ENCODE measurements at regions not wholly inside any gene's neighbourhood (a gene's known extent, or its start where the extent isn't known, plus 50 kb on each side); places are given as distances from the start of the nearest gene placed in this dataset.
"Not testable (repeated sequence)": the region's sequence is repeated elsewhere in the genome, so short reads cannot be mapped to it uniquely, and the experiment has no call there.

DNA sequence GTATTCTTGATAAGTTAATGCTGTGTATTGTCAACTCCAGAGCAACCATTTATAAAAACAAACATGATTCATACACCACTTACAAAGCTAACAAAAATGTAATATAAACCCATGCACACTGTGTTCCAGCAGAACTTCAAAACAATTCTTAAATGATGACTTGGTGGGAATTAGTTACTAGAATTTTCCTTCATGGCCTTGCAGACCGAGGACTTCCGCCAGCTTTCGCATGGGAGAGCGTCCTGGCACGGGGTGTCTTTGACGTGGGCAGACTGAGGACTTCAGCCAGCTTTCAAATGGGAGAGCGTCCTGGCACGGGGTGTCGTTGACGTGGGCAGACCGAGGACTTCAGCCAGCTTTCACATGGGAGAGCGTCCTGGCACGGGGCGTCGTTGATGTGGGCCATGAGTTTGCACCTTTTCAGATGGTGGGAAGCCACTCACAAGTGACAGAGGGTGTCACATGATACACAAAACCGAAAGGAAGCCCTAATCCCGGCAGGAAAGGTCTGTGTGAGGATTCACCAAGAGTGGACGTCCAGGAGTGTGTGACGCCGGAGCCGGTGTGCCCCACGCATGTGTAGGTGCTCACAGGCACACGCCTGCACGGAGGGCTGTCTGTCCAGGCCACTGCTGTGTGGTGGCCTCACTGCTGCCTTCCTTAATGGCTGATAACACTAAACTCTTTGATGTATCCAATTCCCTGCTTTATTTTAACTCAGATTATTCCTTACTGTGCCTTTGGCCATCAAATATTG is 211.3 kb upstream of the IRX4 start:
- Histone ChIP-seq H3K4me1 (ENCODE audit: control insufficient read depth, insufficient read depth, low read length) (no peaks in the 10 kb centered on the region), H3K36me3 (ENCODE audit: control insufficient read depth, insufficient read depth, low read length) (no peaks in the 10 kb centered on the region), H3K9me3 (ENCODE audit: control insufficient read depth, low read length) (no peaks in the 10 kb centered on the region), H3K27me3 (ENCODE audit: control insufficient read depth, insufficient read depth, low read length) (no peaks in the 10 kb centered on the region), H3K4me3 (ENCODE audit: low read length) (no peak overlapping the region), H3K9ac (ENCODE audit: low read length) (no peak overlapping the region)

DNA sequence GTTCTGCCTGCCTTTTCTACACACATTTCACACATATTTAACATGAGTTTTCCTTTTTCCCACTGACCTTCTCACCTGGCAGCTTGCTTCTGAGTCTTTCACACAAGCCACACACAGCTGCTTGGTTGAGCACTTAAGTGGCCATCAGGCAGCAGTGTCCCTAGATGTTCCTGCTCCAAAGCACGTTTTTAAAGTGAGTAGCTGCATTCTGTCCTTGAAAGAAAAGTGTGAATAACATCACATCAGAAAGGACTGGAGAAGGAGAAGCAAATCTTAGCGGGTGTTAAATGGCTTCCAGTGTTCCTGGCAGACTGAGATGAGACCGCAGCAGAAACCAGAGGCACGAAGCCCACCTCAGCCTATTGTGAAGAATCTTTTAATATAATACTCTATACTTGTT is 209.2 kb upstream of the IRX4 start:
- Histone ChIP-seq H3K27me3 (ENCODE audit: control insufficient read depth, insufficient read depth, low read length) (no peaks in the 10 kb centered on the region), H3K9ac (ENCODE audit: low read length) (no peak overlapping the region), H3K9me3 (ENCODE audit: control insufficient read depth, low read length) (no peaks in the 10 kb centered on the region), H3K4me1 (ENCODE audit: control insufficient read depth, insufficient read depth, low read length) (no peaks in the 10 kb centered on the region), H3K4me3 (ENCODE audit: low read length) (no peak overlapping the region), H3K36me3 (ENCODE audit: control insufficient read depth, insufficient read depth, low read length) (no peaks in the 10 kb centered on the region)

GRCh38 chr5:2087980-2088379 is 205.3 kb upstream of the IRX4 start:
- no peaks in the 10 kb centered on the region for H3K9me3 ChIP-seq (ENCODE audit: control insufficient read depth, low read length)
- no peak overlapping the region for H3K4me3 ChIP-seq (ENCODE audit: low read length)
- no peaks in the 10 kb centered on the region for H3K4me1 ChIP-seq (ENCODE audit: control insufficient read depth, insufficient read depth, low read length)
- H3K9ac ChIP-seq (ENCODE audit: low read length) = no peak overlapping the region
- H3K27me3 ChIP-seq (ENCODE audit: control insufficient read depth, insufficient read depth, low read length) = no peaks in the 10 kb centered on the region
- H3K36me3 ChIP-seq (ENCODE audit: control insufficient read depth, insufficient read depth, low read length) = no peaks in the 10 kb centered on the region

GRCh38 chr5:2075365-2075764 is 192.6 kb upstream of the IRX4 start:
- Histone ChIP-seq H3K36me3 (ENCODE audit: control insufficient read depth, insufficient read depth, low read length) (no peaks in the 10 kb centered on the region), H3K9me3 (ENCODE audit: control insufficient read depth, low read length) (no peaks in the 10 kb centered on the region), H3K4me1 (ENCODE audit: control insufficient read depth, insufficient read depth, low read length) (no peaks in the 10 kb centered on the region), H3K27me3 (ENCODE audit: control insufficient read depth, insufficient read depth, low read length) (no peaks in the 10 kb centered on the region), H3K4me3 (ENCODE audit: low read length) (no peak overlapping the region), H3K9ac (ENCODE audit: low read length) (no peak overlapping the region)

DNA sequence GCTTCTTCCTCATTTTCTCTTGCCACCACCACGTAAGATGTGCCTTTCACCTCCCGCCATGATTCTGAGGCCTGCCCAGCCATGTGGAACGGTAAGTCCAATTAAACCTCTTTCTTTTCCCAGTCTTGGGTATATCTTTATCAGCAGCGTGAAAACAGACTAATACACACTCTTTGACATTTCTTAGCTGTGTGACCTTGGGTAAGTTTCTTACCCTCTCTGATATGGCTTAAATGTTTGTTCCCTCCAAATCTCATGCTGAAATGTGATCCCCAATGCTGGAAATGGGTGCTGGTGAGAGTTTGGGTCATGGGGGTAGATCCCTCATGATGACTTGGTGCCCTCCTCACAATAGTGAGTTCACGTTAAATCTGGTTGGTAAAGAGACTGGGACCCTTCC is 188.8 kb upstream of the IRX4 start:
- no peaks in the 10 kb centered on the region for H3K4me1 ChIP-seq (ENCODE audit: control insufficient read depth, insufficient read depth, low read length)
- no peaks in the 10 kb centered on the region for H3K9me3 ChIP-seq (ENCODE audit: control insufficient read depth, low read length)
- no peak overlapping the region for H3K9ac ChIP-seq (ENCODE audit: low read length)
- H3K36me3 ChIP-seq (ENCODE audit: control insufficient read depth, insufficient read depth, low read length) = no peaks in the 10 kb centered on the region
- peaks cover 4% of the 10 kb centered on the region for H3K27me3 ChIP-seq (ENCODE audit: control insufficient read depth, insufficient read depth, low read length)
- no peak overlapping the region for H3K4me3 ChIP-seq (ENCODE audit: low read length)

DNA sequence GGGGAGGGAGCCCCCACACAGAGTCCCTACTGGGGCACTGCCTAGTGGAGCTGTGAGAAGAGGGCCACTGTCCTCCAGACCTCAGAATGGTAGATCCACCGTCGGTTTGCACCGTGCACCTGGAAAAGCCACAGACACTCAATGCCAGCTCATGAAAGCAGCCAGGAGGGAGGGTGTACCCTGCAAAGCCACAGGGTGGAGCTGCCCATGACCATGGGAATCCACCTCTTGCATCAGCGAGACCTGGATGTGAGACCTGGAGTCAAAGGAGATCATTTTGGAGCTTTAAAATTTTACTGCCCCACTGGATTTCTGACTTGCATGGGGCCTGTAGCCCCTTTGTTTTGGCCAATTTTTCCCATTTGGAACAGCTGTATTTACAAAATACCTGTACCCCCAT is 188.1 kb upstream of the IRX4 start:
- not testable (repeated sequence) for H3K9ac ChIP-seq (ENCODE audit: low read length)

DNA sequence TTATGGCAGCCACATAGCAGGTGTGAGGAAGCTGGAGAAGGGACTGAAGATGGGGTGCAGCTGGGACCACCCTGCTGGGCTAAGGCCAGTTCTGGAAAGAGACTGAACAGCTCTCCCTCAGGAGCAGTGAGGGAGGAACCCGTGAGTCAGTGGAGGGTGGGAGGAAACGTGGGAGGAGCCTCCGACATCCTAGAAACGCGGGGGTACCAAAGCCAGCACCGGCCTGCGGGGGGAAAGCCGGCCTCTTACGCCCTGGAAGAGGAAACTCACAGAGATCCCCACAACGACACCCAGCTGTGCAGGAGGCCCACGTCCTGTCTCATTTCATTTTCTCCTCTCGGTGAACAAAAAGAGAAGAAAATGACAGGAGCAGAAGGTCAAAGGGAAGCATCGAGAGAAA is 185.8 kb upstream of the IRX4 start:
- no peak overlapping the region for H3K9ac ChIP-seq (ENCODE audit: low read length)
- peaks cover 4% of the 10 kb centered on the region for H3K27me3 ChIP-seq (ENCODE audit: control insufficient read depth, insufficient read depth, low read length)
- no peaks in the 10 kb centered on the region for H3K4me1 ChIP-seq (ENCODE audit: control insufficient read depth, insufficient read depth, low read length)
- H3K9me3 ChIP-seq (ENCODE audit: control insufficient read depth, low read length) = no peaks in the 10 kb centered on the region
- no peaks in the 10 kb centered on the region for H3K36me3 ChIP-seq (ENCODE audit: control insufficient read depth, insufficient read depth, low read length)
- H3K4me3 ChIP-seq (ENCODE audit: low read length) = no peak overlapping the region

More for the DNA sequence above, 188.1 kb upstream of the IRX4 start:
- not testable (repeated sequence) for H3K4me3 ChIP-seq (ENCODE audit: low read length); H3K27me3 ChIP-seq (ENCODE audit: control insufficient read depth, insufficient read depth, low read length); H3K4me1 ChIP-seq (ENCODE audit: control insufficient read depth, insufficient read depth, low read length); H3K9me3 ChIP-seq (ENCODE audit: control insufficient read depth, low read length); H3K36me3 ChIP-seq (ENCODE audit: control insufficient read depth, insufficient read depth, low read length)

DNA sequence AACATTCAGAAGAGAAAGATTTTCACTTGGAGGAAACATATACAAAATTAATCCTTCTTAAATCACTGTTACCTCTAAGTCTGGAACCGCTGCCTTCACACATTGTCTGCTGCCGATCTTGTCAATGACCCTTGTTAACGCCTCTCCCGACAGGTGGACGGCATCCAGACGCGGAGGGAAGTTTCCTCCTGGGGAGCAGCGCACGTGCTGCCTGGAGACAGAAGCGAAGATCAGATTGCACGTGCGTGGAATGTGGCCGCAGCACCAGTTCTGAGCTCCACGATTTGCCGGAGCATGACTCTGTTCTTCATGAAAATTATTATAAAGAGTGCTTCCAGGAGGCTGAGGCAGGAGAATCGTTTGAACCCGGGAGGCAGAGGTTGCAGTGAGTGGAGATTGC is 183.6 kb upstream of the IRX4 start:
- no peaks in the 10 kb centered on the region for H3K9me3 ChIP-seq (ENCODE audit: control insufficient read depth, low read length)
- H3K4me3 ChIP-seq (ENCODE audit: low read length) = no peak overlapping the region
- H3K4me1 ChIP-seq (ENCODE audit: control insufficient read depth, insufficient read depth, low read length) = no peaks in the 10 kb centered on the region
- no peaks in the 10 kb centered on the region for H3K36me3 ChIP-seq (ENCODE audit: control insufficient read depth, insufficient read depth, low read length)
- peaks cover 4% of the 10 kb centered on the region for H3K27me3 ChIP-seq (ENCODE audit: control insufficient read depth, insufficient read depth, low read length)
- H3K9ac ChIP-seq (ENCODE audit: low read length) = no peak overlapping the region

DNA sequence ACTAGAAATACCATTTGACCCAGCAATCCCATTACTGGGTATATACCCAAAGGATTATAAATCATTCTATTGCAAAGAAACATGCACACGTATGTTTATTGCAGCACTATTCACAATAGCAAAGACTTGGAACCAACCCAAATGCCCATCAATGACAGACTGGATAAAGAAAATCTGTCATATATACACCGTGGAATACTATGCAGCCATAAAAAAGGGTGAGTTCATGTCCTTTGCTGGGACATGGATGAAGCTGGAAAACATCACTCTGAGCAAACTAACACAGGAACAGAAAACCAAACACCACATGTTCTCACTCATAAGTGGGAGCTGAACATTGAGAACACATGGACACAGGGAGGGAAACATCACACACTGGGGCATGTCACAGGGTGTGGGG is 180.7 kb upstream of the IRX4 start:
- H3K9ac ChIP-seq (ENCODE audit: low read length); H3K9me3 ChIP-seq (ENCODE audit: control insufficient read depth, low read length); H3K4me1 ChIP-seq (ENCODE audit: control insufficient read depth, insufficient read depth, low read length); H3K4me3 ChIP-seq (ENCODE audit: low read length); H3K36me3 ChIP-seq (ENCODE audit: control insufficient read depth, insufficient read depth, low read length); H3K27me3 ChIP-seq (ENCODE audit: control insufficient read depth, insufficient read depth, low read length): not testable (repeated sequence)

- Histone ChIP-seq H3K4me1 (ENCODE audit: control insufficient read depth, insufficient read depth, low read length) (no peaks in the 10 kb centered on the region), H3K36me3 (ENCODE audit: control insufficient read depth, insufficient read depth, low read length) (no peaks in the 10 kb centered on the region), H3K27me3 (ENCODE audit: control insufficient read depth, insufficient read depth, low read length) (no peaks in the 10 kb centered on the region), H3K4me3 (ENCODE audit: low read length) (no peak overlapping the region), H3K9me3 (ENCODE audit: control insufficient read depth, low read length) (no peaks in the 10 kb centered on the region), H3K9ac (ENCODE audit: low read length) (no peak overlapping the region)
Measured at GRCh38 chr5:2052687-2053086, 170.0 kb upstream of the IRX4 start.

DNA sequence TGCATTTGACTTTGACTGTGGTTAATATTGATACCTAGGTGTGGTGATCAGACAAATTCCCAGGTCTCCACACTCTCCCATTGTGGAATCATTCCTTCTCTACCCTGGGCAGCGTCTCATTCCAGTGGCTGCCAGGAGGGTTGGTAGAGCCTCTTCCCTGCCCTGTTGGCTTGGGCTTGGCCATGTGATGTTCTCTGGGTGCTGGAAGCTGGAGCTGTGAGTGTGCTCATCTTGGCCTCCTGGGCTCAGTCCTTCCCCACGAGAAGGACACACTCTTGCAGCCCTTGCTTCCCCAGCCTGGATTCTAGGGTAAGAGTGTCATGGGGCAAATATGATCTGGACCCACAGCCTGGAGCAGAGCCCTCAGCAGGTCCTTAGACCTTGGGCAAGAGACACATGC is 167.2 kb upstream of the IRX4 start:
- H3K4me1 ChIP-seq (ENCODE audit: control insufficient read depth, insufficient read depth, low read length) = no peaks in the 10 kb centered on the region
- H3K36me3 ChIP-seq (ENCODE audit: control insufficient read depth, insufficient read depth, low read length) = no peaks in the 10 kb centered on the region
- no peaks in the 10 kb centered on the region for H3K9me3 ChIP-seq (ENCODE audit: control insufficient read depth, low read length)
- H3K4me3 ChIP-seq (ENCODE audit: low read length) = no peak overlapping the region
- H3K9ac ChIP-seq (ENCODE audit: low read length) = no peak overlapping the region
- H3K27me3 ChIP-seq (ENCODE audit: control insufficient read depth, insufficient read depth, low read length) = no peaks in the 10 kb centered on the region

- H3K9me3 ChIP-seq (ENCODE audit: control insufficient read depth, low read length) = no peaks in the 10 kb centered on the region
- no peaks in the 10 kb centered on the region for H3K36me3 ChIP-seq (ENCODE audit: control insufficient read depth, insufficient read depth, low read length)
- H3K4me1 ChIP-seq (ENCODE audit: control insufficient read depth, insufficient read depth, low read length) = no peaks in the 10 kb centered on the region
- no peak overlapping the region for H3K9ac ChIP-seq (ENCODE audit: low read length)
- H3K27me3 ChIP-seq (ENCODE audit: control insufficient read depth, insufficient read depth, low read length) = no peaks in the 10 kb centered on the region
- no peak overlapping the region for H3K4me3 ChIP-seq (ENCODE audit: low read length)
Measured at GRCh38 chr5:2048664-2049063, 165.9 kb upstream of the IRX4 start.

- no peaks in the 10 kb centered on the region for H3K27me3 ChIP-seq (ENCODE audit: control insufficient read depth, insufficient read depth, low read length)
- H3K9ac ChIP-seq (ENCODE audit: low read length) = no peak overlapping the region
- H3K9me3 ChIP-seq (ENCODE audit: control insufficient read depth, low read length) = no peaks in the 10 kb centered on the region
- H3K36me3 ChIP-seq (ENCODE audit: control insufficient read depth, insufficient read depth, low read length) = no peaks in the 10 kb centered on the region
- no peak overlapping the region for H3K4me3 ChIP-seq (ENCODE audit: low read length)
- no peaks in the 10 kb centered on the region for H3K4me1 ChIP-seq (ENCODE audit: control insufficient read depth, insufficient read depth, low read length)
Measured at GRCh38 chr5:2047341-2047927, 164.7 kb upstream of the IRX4 start.

Data from mucosa of stomach (tissue), 1 donor.